Activated CD8-positive, alpha-beta memory T cell treated with anti-CD3 and anti-CD28 coated beads for 36 hours (primary cell): ENCODE measurements at regions not wholly inside any gene's neighbourhood (a gene's known extent, or its start where the extent isn't known, plus 50 kb on each side); places are given as distances from the start of the nearest gene placed in this dataset.
"Not testable (repeated sequence)": the region's sequence is repeated elsewhere in the genome, so short reads cannot be mapped to it uniquely, and the experiment has no call there.

Experiments used
- CTCF ChIA-PET: fragments of 350-600 bp; sonication (Branson Sonifier 250); formaldehyde crosslinking; loops from one replicate; lab custom pipeline; 2021; ENCODE audit warnings: antibody characterized with exemption; lab: Charles Lee
- POLR2A ChIA-PET: fragments of 350-600 bp; sonication (Branson Sonifier 250); formaldehyde crosslinking; loops from one replicate; lab custom pipeline; 2021; ENCODE audit warnings: antibody characterized with exemption; lab: Charles Lee

- ChIA-PET POLR2A (no interaction called here), CTCF (no interaction called here)
These were observed 836.1 kb upstream of the CDH6 start for GRCh38 chr5:30357371-30357770.

GRCh38 chr5:30355675-30356074, 837.8 kb upstream of the CDH6 start:
- ChIA-PET CTCF (no interaction called here), POLR2A (no interaction called here)

- CTCF ChIA-PET: no interaction called here
- POLR2A ChIA-PET: no interaction called here
These were observed 845.6 kb upstream of the CDH6 start for GRCh38 chr5:30347858-30348257.

- CTCF ChIA-PET, POLR2A ChIA-PET: not testable (repeated sequence)
These were observed 847.7 kb upstream of the CDH6 start for GRCh38 chr5:30345539-30346345.

- CTCF ChIA-PET: no interaction called here
- POLR2A ChIA-PET: no interaction called here
These were observed 849.8 kb upstream of the CDH6 start for GRCh38 chr5:30343707-30344106.

GRCh38 chr5:30341466-30341865, 852.0 kb upstream of the CDH6 start:
- ChIA-PET POLR2A (no interaction called here), CTCF (interaction anchor here (0.6 kb wide), 1 partner anchor 891 kb away, joined by 4 read pairs; no protein-coding TSS in a partner anchor)

GRCh38 chr5:30337084-30337573, 856.4 kb upstream of the CDH6 start:
- ChIA-PET POLR2A (no interaction called here), CTCF (no interaction called here)

- CTCF ChIA-PET: no interaction called here
These were observed 862.0 kb upstream of the CDH6 start for GRCh38 chr5:30331534-30331933.

GRCh38 chr5:30325795-30326194, 867.7 kb upstream of the CDH6 start:
- ChIA-PET POLR2A (no interaction called here), CTCF (no interaction called here)

More at GRCh38 chr5:30331534-30331933, 862.0 kb upstream of the CDH6 start:
- POLR2A ChIA-PET: no interaction called here

- CTCF ChIA-PET: interaction anchor here (0.6 kb wide), 1 partner anchor 36 kb away, joined by 3 read pairs; no protein-coding TSS in a partner anchor
- POLR2A ChIA-PET: no interaction called here
These were observed 869.4 kb upstream of the CDH6 start for GRCh38 chr5:30324083-30324482.

- POLR2A ChIA-PET: no interaction called here
- CTCF ChIA-PET: no interaction called here
These were observed 905.6 kb upstream of the CDH6 start for GRCh38 chr5:30287890-30288289.

- POLR2A ChIA-PET: no interaction called here
- CTCF ChIA-PET: no interaction called here
These were observed 914.2 kb upstream of the CDH6 start for GRCh38 chr5:30279237-30279636.

GRCh38 chr5:30267026-30267425, 926.5 kb upstream of the CDH6 start:
- POLR2A ChIA-PET: no interaction called here
- CTCF ChIA-PET: no interaction called here

- ChIA-PET CTCF (no interaction called here), POLR2A (no interaction called here)
These were observed 954.0 kb upstream of the CDH6 start for GRCh38 chr5:30239331-30240022.

GRCh38 chr5:30237189-30237588, 956.3 kb upstream of the CDH6 start:
- POLR2A ChIA-PET: no interaction called here
- CTCF ChIA-PET: no interaction called here

GRCh38 chr5:30209755-30210154, 983.7 kb upstream of the CDH6 start:
- ChIA-PET POLR2A (no interaction called here), CTCF (no interaction called here)

GRCh38 chr5:30197662-30198061, 995.8 kb upstream of the CDH6 start:
- CTCF ChIA-PET: no interaction called here

GRCh38 chr5:30195036-30195435, 998.5 kb upstream of the CDH6 start:
- POLR2A ChIA-PET: no interaction called here
- CTCF ChIA-PET: no interaction called here

More at GRCh38 chr5:30197662-30198061, 995.8 kb upstream of the CDH6 start:
- POLR2A ChIA-PET: no interaction called here

- ChIA-PET POLR2A (no interaction called here), CTCF (no interaction called here)
These were observed 998.9 kb upstream of the CDH6 start for GRCh38 chr5:30194595-30194994.

- CTCF ChIA-PET: interaction anchor here (0.7 kb wide), 1 partner anchor 40 kb away, joined by 4 read pairs; no protein-coding TSS in a partner anchor
- POLR2A ChIA-PET: no interaction called here
These were observed 1009.7 kb upstream of the CDH6 start for GRCh38 chr5:30183795-30184194.

- CTCF ChIA-PET: no interaction called here
- POLR2A ChIA-PET: no interaction called here
These were observed 1037.3 kb upstream of the CDH6 start for GRCh38 chr5:30156156-30156555.
